ENCODE measurements at regions not wholly inside any gene's neighbourhood (a gene's known extent, or its start where the extent isn't known, plus 50 kb on each side); places are given as distances from the start of the nearest gene placed in this dataset.

- DNase-seq: no peak
Observed at GRCh38 chr13:85068231-85068630, 731.0 kb downstream of the SLITRK6 start.

- DNase-seq: no peak
Observed at GRCh38 chr13:85040215-85040614, 759.0 kb downstream of the SLITRK6 start.

GRCh38 chr13:85031771-85032170 is 767.4 kb downstream of the SLITRK6 start:
- DNase-seq: no peak

- no peak for DNase-seq
Observed at GRCh38 chr13:85028035-85028434, 771.2 kb downstream of the SLITRK6 start.

- DNase-seq: no peak
Observed at GRCh38 chr13:85019121-85019520, 780.1 kb downstream of the SLITRK6 start.

GRCh38 chr13:85013006-85013405 is 786.2 kb downstream of the SLITRK6 start:
- DNase-seq: no peak

GRCh38 chr13:85009447-85009846 is 789.8 kb downstream of the SLITRK6 start:
- DNase-seq: no peak

GRCh38 chr13:84999252-84999651 is 800.0 kb downstream of the SLITRK6 start:
- no peak for DNase-seq

- DNase-seq: no peak
Observed at GRCh38 chr13:84998681-84999080, 800.5 kb downstream of the SLITRK6 start.

- no peak for DNase-seq
Observed at GRCh38 chr13:84997858-84998257, 801.4 kb downstream of the SLITRK6 start.

GRCh38 chr13:84994582-84994981 is 804.6 kb downstream of the SLITRK6 start:
- no peak for DNase-seq

GRCh38 chr13:84985860-84986259 is 813.4 kb downstream of the SLITRK6 start:
- DNase-seq: no peak

GRCh38 chr13:84983321-84983720 is 815.9 kb downstream of the SLITRK6 start:
- DNase-seq: no peak

- no peak for DNase-seq
Observed at GRCh38 chr13:84980571-84980970, 818.6 kb downstream of the SLITRK6 start.

GRCh38 chr13:84978851-84979250 is 820.4 kb downstream of the SLITRK6 start:
- no peak for DNase-seq

- DNase-seq: no peak
Observed at GRCh38 chr13:84973661-84974060, 825.6 kb downstream of the SLITRK6 start.

GRCh38 chr13:84972907-84973306 is 826.3 kb downstream of the SLITRK6 start:
- no peak for DNase-seq

- no peak for DNase-seq
Observed at GRCh38 chr13:84962849-84963248, 836.4 kb downstream of the SLITRK6 start.

GRCh38 chr13:84962141-84962750 is 837.0 kb downstream of the SLITRK6 start:
- no peak for DNase-seq

GRCh38 chr13:84961023-84961422 is 838.2 kb downstream of the SLITRK6 start:
- no peak for DNase-seq

GRCh38 chr13:84959818-84960217 is 839.4 kb downstream of the SLITRK6 start:
- DNase-seq: no peak

GRCh38 chr13:84954636-84955035 is 844.6 kb downstream of the SLITRK6 start:
- no peak for DNase-seq

- no peak for DNase-seq
Observed at GRCh38 chr13:84951128-84951527, 848.1 kb downstream of the SLITRK6 start.

- DNase-seq: no peak
Observed at GRCh38 chr13:84946192-84946591, 853.0 kb downstream of the SLITRK6 start.

GRCh38 chr13:84940798-84941197 is 858.4 kb downstream of the SLITRK6 start:
- no peak for DNase-seq

Measured in T-helper 9 cell (primary cell).